Endodermal cell (in vitro differentiated cells): ENCODE measurements at regions not wholly inside any gene's neighbourhood (a gene's known extent, or its start where the extent isn't known, plus 50 kb on each side); places are given as distances from the start of the nearest gene placed in this dataset.

Experiments used
- DNase-seq: peaks from one replicate; pipeline ENCODE4 v3.0.0-alpha.2; 2017
- H3K27ac ChIP-seq: 2 replicates; pipeline ENCODE4 v1.5.1; 2013; ENCODE audit warnings: mild to moderate bottlenecking, low read depth, low read length, moderate library complexity
- H3K27me3 ChIP-seq: 2 replicates; pipeline ENCODE4 v1.6.1; 2013; ENCODE audit warnings: mild to moderate bottlenecking, low read length, moderate library complexity; ENCODE audit not compliant: insufficient read depth, control insufficient read depth, poor library complexity, severe bottlenecking
- H3K36me3 ChIP-seq: 2 replicates; pipeline ENCODE4 v1.7.0; 2013; ENCODE audit warnings: mild to moderate bottlenecking, low read length, moderate library complexity; ENCODE audit not compliant: control insufficient read depth, insufficient read depth
- H3K4me1 ChIP-seq: one replicate; pipeline ENCODE4 v1.7.0; 2013; ENCODE audit warnings: low read length; ENCODE audit not compliant: control insufficient read depth, insufficient read depth
- H3K4me3 ChIP-seq: 2 replicates; pipeline ENCODE4 v1.5.1; 2013; ENCODE audit warnings: mild to moderate bottlenecking, low read length, moderate library complexity
- H3K9ac ChIP-seq: 2 replicates; pipeline ENCODE4 v1.6.1; 2013; ENCODE audit warnings: mild to moderate bottlenecking, low read length, moderate library complexity; ENCODE audit not compliant: poor library complexity, severe bottlenecking; ENCODE audit errors: extremely low read depth
- H3K9me3 ChIP-seq: 2 replicates; pipeline ENCODE4 v1.6.1; 2013; ENCODE audit warnings: mild to moderate bottlenecking, low read length, moderate library complexity; ENCODE audit not compliant: control insufficient read depth
- H3K27ac Mint-ChIP-seq: 2 replicates; pipeline ENCODE4 v1.8.0; 2020; ENCODE audit warnings: mixed read lengths
- H3K27me3 Mint-ChIP-seq: 2 replicates; pipeline ENCODE4 v1.8.0; 2021; ENCODE audit warnings: mild to moderate bottlenecking, mixed read lengths; ENCODE audit not compliant: insufficient read depth
- H3K36me3 Mint-ChIP-seq: 2 replicates; pipeline ENCODE4 v1.8.0; 2020; ENCODE audit warnings: low read depth, mixed read lengths
- H3K4me1 Mint-ChIP-seq: 2 replicates; pipeline ENCODE4 v1.8.0; 2020; ENCODE audit warnings: mixed read lengths
- H3K4me3 Mint-ChIP-seq: 2 replicates; pipeline ENCODE4 v1.8.0; 2020; ENCODE audit warnings: mild to moderate bottlenecking, moderate library complexity, mixed read lengths
- H3K9me3 Mint-ChIP-seq: 2 replicates; pipeline ENCODE4 v1.8.0; 2020; ENCODE audit warnings: mild to moderate bottlenecking, mixed read lengths
- CTCF ChIP-seq: fragments of 200-600 bp; sonication (generic); conservative IDR thresholded peaks from 2 replicates; pipeline ENCODE4 v1.5.0; 2021; ENCODE audit warnings: antibody characterized with exemption, mild to moderate bottlenecking
- WGBS, 2 experiments: methylation state at CpG; one replicate each; pipeline versions ENCODE4 v1.1.5 to v1.1.7; 2013; ENCODE audit warnings: missing lambda C conversion rate in 2 of 2, mixed read lengths in 1 of 2; ENCODE audit not compliant: insufficient coverage in 1 of 2, insufficient read length in 1 of 2; 5-methylcytosine and 5-hydroxymethylcytosine counted together

GRCh38 chr5:118125687-118126086, 862.7 kb downstream of the DTWD2 start:
- Mint-ChIP-seq H3K27me3 (peaks cover 17% of the 10 kb centered on the region), H3K4me3 (no peak overlapping the region), H3K9me3 (no peaks in the 10 kb centered on the region), H3K4me1 (no peaks in the 10 kb centered on the region), H3K36me3 (no peaks in the 10 kb centered on the region), H3K27ac (no peak overlapping the region)
- 88% methylated on average over 1 of the region's 4 CpGs; no CpG with 5 or more reads in 1 of the 2 experiments for WGBS, 2 experiments
- H3K27ac ChIP-seq, result no peak overlapping the region
- DNase-seq, result no peak
- no peak overlapping the region for H3K4me3 ChIP-seq
- no peaks in the 10 kb centered on the region for H3K36me3 ChIP-seq
- no peak overlapping the region for H3K9ac ChIP-seq
- no peak for TF ChIP-seq CTCF
- H3K27me3 ChIP-seq, result no peaks in the 10 kb centered on the region
- no peaks in the 10 kb centered on the region for H3K4me1 ChIP-seq
- H3K9me3 ChIP-seq, result no peaks in the 10 kb centered on the region

- H3K36me3 ChIP-seq, result no peaks in the 10 kb centered on the region
- no peaks in the 10 kb centered on the region for H3K4me1 ChIP-seq
- no peak overlapping the region for H3K9ac ChIP-seq
- 82 to 91% methylated on average over 1 to 3 of the region's 3 CpGs for WGBS, 2 experiments
- Mint-ChIP-seq H3K4me1 (no peaks in the 10 kb centered on the region), H3K27ac (no peak overlapping the region), H3K4me3 (no peak overlapping the region), H3K9me3 (no peaks in the 10 kb centered on the region), H3K36me3 (no peaks in the 10 kb centered on the region), H3K27me3 (peaks cover 27% of the 10 kb centered on the region)
- H3K27me3 ChIP-seq, result no peaks in the 10 kb centered on the region
- no peak overlapping the region for H3K4me3 ChIP-seq
- TF ChIP-seq CTCF, result no peak
- H3K9me3 ChIP-seq, result no peaks in the 10 kb centered on the region
- H3K27ac ChIP-seq, result no peak overlapping the region
- DNase-seq, result no peak
Measured at GRCh38 chr5:118121258-118121657, 867.1 kb downstream of the DTWD2 start.

GRCh38 chr5:118115791-118116190, 872.6 kb downstream of the DTWD2 start:
- Mint-ChIP-seq H3K4me1 (peaks cover 2% of the 10 kb centered on the region), H3K36me3 (no peaks in the 10 kb centered on the region), H3K4me3 (no peak overlapping the region), H3K9me3 (peaks cover 3% of the 10 kb centered on the region), H3K27ac (no peak overlapping the region), H3K27me3 (peaks cover 32% of the 10 kb centered on the region)
- H3K4me3 ChIP-seq, result no peak overlapping the region
- TF ChIP-seq CTCF, result no peak
- no peak for DNase-seq
- H3K4me1 ChIP-seq, result no peaks in the 10 kb centered on the region
- 81 to 92% methylated on average over 4 of the region's 4 CpGs for WGBS, 2 experiments
- H3K27me3 ChIP-seq, result peaks cover 27% of the 10 kb centered on the region
- peaks cover 11% of the 10 kb centered on the region for H3K9me3 ChIP-seq
- no peaks in the 10 kb centered on the region for H3K36me3 ChIP-seq
- no peak overlapping the region for H3K27ac ChIP-seq
- H3K9ac ChIP-seq, result no peak overlapping the region
